Neural cell (in vitro differentiated cells): ENCODE measurements at regions not wholly inside any gene's neighbourhood (a gene's known extent, or its start where the extent isn't known, plus 50 kb on each side); places are given as distances from the start of the nearest gene placed in this dataset.

Experiments
- H2AFZ ChIP-seq: fragments of 200-600, 300-800 bp; sonication (generic), shearing (Covaris generic); 2 replicates; pipeline ENCODE4 v1.6.0; 2014; ENCODE audit warnings: low read depth, mild to moderate bottlenecking, antibody characterized with exemption, low read length, moderate library complexity
- H3F3A ChIP-seq: fragments of 200-600 bp; shearing (Covaris generic); 2 replicates; pipeline ENCODE4 v1.6.1; 2016; ENCODE audit warnings: mild to moderate bottlenecking, moderate library complexity, mixed read lengths, antibody characterized with exemption, low read length; ENCODE audit not compliant: insufficient read depth, poor library complexity, severe bottlenecking
- H3K27ac ChIP-seq: fragments of 200-600, 300-800 bp; sonication (generic), shearing (Covaris generic); 2 replicates; pipeline ENCODE4 v1.5.1; 2014; ENCODE audit warnings: mild to moderate bottlenecking, low read length, moderate library complexity
- H3K27me3 ChIP-seq: fragments of 300-800, 200-600 bp; sonication (generic), shearing (Covaris generic); 2 replicates; pipeline ENCODE4 v1.6.0; 2014; ENCODE audit warnings: mild to moderate bottlenecking, low read depth, low read length, moderate library complexity; ENCODE audit not compliant: insufficient read depth
- H3K36me3 ChIP-seq: fragments of 300-800, 200-600 bp; sonication (generic), shearing (Covaris generic); 2 replicates; pipeline ENCODE4 v1.5.1; 2014; ENCODE audit warnings: mild to moderate bottlenecking, antibody characterized with exemption, low read length, moderate library complexity; ENCODE audit not compliant: insufficient read depth
- H3K4me2 ChIP-seq: fragments of 300-800, 200-600 bp; sonication (generic), shearing (Covaris generic); 2 replicates; pipeline ENCODE4 v1.6.0; 2014; ENCODE audit warnings: mild to moderate bottlenecking, low read length
- H3K4me3 ChIP-seq: fragments of 300-800, 200-600 bp; sonication (generic), shearing (Covaris generic); 2 replicates; pipeline ENCODE4 v1.5.1; 2014; ENCODE audit warnings: mild to moderate bottlenecking, low read length, moderate library complexity
- H3K79me2 ChIP-seq: fragments of 200-600 bp; shearing (Covaris generic); replicated peaks from 2 replicates; pipeline ENCODE4 v1.6.0; 2014; ENCODE audit warnings: mild to moderate bottlenecking, low read length, moderate library complexity; ENCODE audit not compliant: insufficient read depth
- H3K9ac ChIP-seq: fragments of 300-800, 200-600 bp; sonication (generic), shearing (Covaris generic); 2 replicates; pipeline ENCODE4 v1.6.1; 2016; ENCODE audit warnings: mild to moderate bottlenecking, low read length, mixed read lengths
- H3K9me2 ChIP-seq: fragments of 200-600 bp; shearing (Covaris generic); 2 replicates; pipeline ENCODE4 v1.6.1; 2016; ENCODE audit warnings: mild to moderate bottlenecking, low read length, mixed read lengths; ENCODE audit not compliant: insufficient read depth
- H3K9me3 ChIP-seq: fragments of 200-600, 300-800 bp; sonication (generic), shearing (Covaris generic); 2 replicates; pipeline ENCODE4 v1.6.1; 2016; ENCODE audit warnings: mild to moderate bottlenecking, mixed run types, low read length, moderate library complexity, mixed read lengths
- H4K20me1 ChIP-seq: fragments of 200-600 bp; shearing (Covaris generic); 2 replicates; pipeline ENCODE4 v1.6.1; 2016; ENCODE audit warnings: mild to moderate bottlenecking, mixed run types; ENCODE audit not compliant: insufficient read depth
- CTCF ChIP-seq: fragments of 450-650 bp; IDR thresholded peaks from 2 replicates; pipeline ENCODE4 v1.5.1; 2014; ENCODE audit warnings: antibody characterized with exemption, mild to moderate bottlenecking, moderate library complexity; ENCODE audit not compliant: poor library complexity, severe bottlenecking
- EP300 ChIP-seq: fragments of 450-650 bp; conservative IDR thresholded peaks from 2 replicates; pipeline ENCODE4 v1.6.1; 2014; ENCODE audit warnings: antibody characterized with exemption, mild to moderate bottlenecking, moderate library complexity; ENCODE audit not compliant: poor library complexity, severe bottlenecking
- EZH2 ChIP-seq: fragments of 200-600, 300-800 bp; shearing (Covaris generic), sonication (generic); IDR thresholded peaks from 2 replicates; pipeline ENCODE4 v1.6.1; 2014; ENCODE audit warnings: antibody characterized with exemption, low read length, borderline replicate concordance, mild to moderate bottlenecking; ENCODE audit not compliant: insufficient read depth, poor library complexity, severe bottlenecking
- MXI1 ChIP-seq: fragments of 450-650 bp; conservative IDR thresholded peaks from 2 replicates; pipeline ENCODE4 v1.6.1; 2014; ENCODE audit warnings: antibody characterized with exemption, mild to moderate bottlenecking; ENCODE audit not compliant: poor library complexity, severe bottlenecking
- POLR2AphosphoS5 ChIP-seq: IDR thresholded peaks from 2 replicates; pipeline ENCODE4 v1.6.1; 2012
- RAD21 ChIP-seq: fragments of 450-650 bp; conservative IDR thresholded peaks from 2 replicates; pipeline ENCODE4 v1.6.1; 2014; ENCODE audit warnings: antibody characterized with exemption, mild to moderate bottlenecking, moderate library complexity
- REST ChIP-seq: IDR thresholded peaks from 2 replicates; pipeline ENCODE4 v1.6.1; 2012; ENCODE audit warnings: borderline replicate concordance
- SMC3 ChIP-seq: fragments of 450-650 bp; conservative IDR thresholded peaks from 2 replicates; pipeline ENCODE4 v1.6.1; 2014; ENCODE audit warnings: antibody characterized with exemption, mild to moderate bottlenecking, moderate library complexity; ENCODE audit not compliant: poor library complexity
- TAF1 ChIP-seq: IDR thresholded peaks from 2 replicates; pipeline ENCODE4 v1.6.1; 2012; ENCODE audit warnings: low read depth

- Histone ChIP-seq H2AFZ (no peak overlapping the region), H3F3A (no peaks in the 10 kb centered on the region), H3K27ac (no peak overlapping the region), H3K27me3 (no peaks in the 10 kb centered on the region), H3K36me3 (no peaks in the 10 kb centered on the region), H3K9ac (no peak overlapping the region), H3K4me3 (no peak overlapping the region), H3K9me3 (no peaks in the 10 kb centered on the region), H3K9me2 (no peaks in the 10 kb centered on the region), H3K4me2 (no peak overlapping the region), H4K20me1 (no peaks in the 10 kb centered on the region), H3K79me2 (no peaks in the 10 kb centered on the region)
- TF ChIP-seq REST: no peak
- TF ChIP-seq EP300: no peak
- no peak for TF ChIP-seq POLR2AphosphoS5
- TF ChIP-seq MXI1: no peak
- no peak for TF ChIP-seq TAF1
- TF ChIP-seq EZH2: no peak
- TF ChIP-seq SMC3: no peak
- TF ChIP-seq RAD21: no peak
- no peak for TF ChIP-seq CTCF
Observed at GRCh38 chr10:120683454-120683853, 167.7 kb upstream of the WDR11 start.

GRCh38 chr10:120684226-120684625, 166.9 kb upstream of the WDR11 start:
- no peaks in the 10 kb centered on the region for H3F3A ChIP-seq
- H3K79me2 ChIP-seq: no peaks in the 10 kb centered on the region
- no peaks in the 10 kb centered on the region for H3K9me2 ChIP-seq
- H3K4me2 ChIP-seq: no peak overlapping the region
- no peaks in the 10 kb centered on the region for H3K36me3 ChIP-seq
- TF ChIP-seq TAF1: no peak
- TF ChIP-seq SMC3: no peak
- TF ChIP-seq REST: no peak
- TF ChIP-seq MXI1: no peak
- TF ChIP-seq RAD21: no peak
- no peak for TF ChIP-seq POLR2AphosphoS5
- no peak for TF ChIP-seq EZH2
- H3K9ac ChIP-seq: no peak overlapping the region
- H3K27me3 ChIP-seq: no peaks in the 10 kb centered on the region
- no peak overlapping the region for H2AFZ ChIP-seq
- no peaks in the 10 kb centered on the region for H4K20me1 ChIP-seq
- H3K9me3 ChIP-seq: no peaks in the 10 kb centered on the region
- H3K4me3 ChIP-seq: no peak overlapping the region
- no peak overlapping the region for H3K27ac ChIP-seq
